ENCODE measurements at regions not wholly inside any gene's neighbourhood (a gene's known extent, or its start where the extent isn't known, plus 50 kb on each side); places are given as distances from the start of the nearest gene placed in this dataset.
"Not testable (repeated sequence)": the region's sequence is repeated elsewhere in the genome, so short reads cannot be mapped to it uniquely, and the experiment has no call there.

DNA sequence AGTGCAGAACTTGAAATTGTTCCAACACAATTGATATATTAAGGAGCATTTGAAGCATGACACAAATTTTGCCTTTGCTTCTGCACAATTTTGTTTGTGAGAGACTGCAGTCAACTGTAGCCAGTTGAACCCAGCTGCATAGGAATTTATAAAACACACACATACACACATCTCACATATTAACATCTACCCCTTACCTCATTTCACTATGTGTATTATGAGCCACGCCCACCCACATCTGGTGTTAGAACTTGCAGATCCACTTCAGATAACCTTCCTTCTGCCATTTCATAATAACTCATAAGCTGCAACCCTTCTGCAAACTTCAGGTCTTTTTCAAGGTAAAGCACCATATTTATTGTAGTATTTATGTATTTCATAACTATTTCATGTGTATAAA, 188.1 kb upstream of the WDFY3 start:
- Mint-ChIP-seq H3K4me1 (no peaks in the 10 kb centered on the region), H3K4me3 (no peak overlapping the region), H3K36me3 (ENCODE audit: low read depth) (no peaks in the 10 kb centered on the region), H3K27me3 (no peaks in the 10 kb centered on the region), H3K9me3 (no peaks in the 10 kb centered on the region), H3K27ac (no peak overlapping the region)
- ATAC-seq (replicated peaks), result no peak

- Mint-ChIP-seq H3K4me1 (no peaks in the 10 kb centered on the region), H3K36me3 (ENCODE audit: low read depth) (no peaks in the 10 kb centered on the region), H3K27ac (no peak overlapping the region), H3K4me3 (no peak overlapping the region), H3K9me3 (peaks cover 8% of the 10 kb centered on the region), H3K27me3 (no peaks in the 10 kb centered on the region)
- ATAC-seq (replicated peaks), result no peak
These were observed 199.3 kb upstream of the WDFY3 start for GRCh38 chr4:85165808-85166207.

GRCh38 chr4:85166318-85166717, 199.8 kb upstream of the WDFY3 start:
- no peak overlapping the region for H3K4me3 Mint-ChIP-seq

DNA sequence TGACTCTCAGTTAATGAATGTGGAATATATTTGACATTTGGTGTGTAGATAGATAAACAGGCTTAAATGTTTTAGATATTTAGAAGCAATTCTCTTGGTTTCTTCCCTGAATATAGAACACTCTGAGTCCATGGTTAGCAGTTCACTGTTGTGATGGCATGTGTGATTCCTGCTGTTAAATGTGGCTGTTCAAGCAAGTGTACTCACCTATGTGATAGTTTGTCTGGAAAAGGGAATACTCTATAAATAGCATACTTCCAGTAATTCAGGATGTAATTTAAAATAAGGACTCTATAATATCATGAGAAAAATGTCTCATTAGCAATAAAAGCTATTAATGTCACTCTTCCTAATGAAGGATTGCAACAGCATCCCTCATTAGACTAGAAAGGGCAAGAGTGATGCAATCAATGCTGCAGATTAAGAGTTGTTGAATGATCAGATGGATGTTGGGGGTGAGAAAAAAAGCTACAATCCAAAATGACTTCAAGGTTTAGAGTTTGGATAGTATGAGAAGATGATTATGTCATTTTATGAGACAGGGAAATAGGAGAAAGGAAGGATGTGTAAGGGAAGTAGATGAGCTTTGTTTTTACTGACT, 201.8 kb upstream of the WDFY3 start:
- H3K9me3 Mint-ChIP-seq, result peaks cover 8% of the 10 kb centered on the region
- H3K27me3 Mint-ChIP-seq, result no peaks in the 10 kb centered on the region
- no peak for ATAC-seq (replicated peaks)
- no peak overlapping the region for H3K27ac Mint-ChIP-seq
- no peak overlapping the region for H3K4me3 Mint-ChIP-seq
- no peaks in the 10 kb centered on the region for H3K36me3 Mint-ChIP-seq (ENCODE audit: low read depth)
- H3K4me1 Mint-ChIP-seq, result no peaks in the 10 kb centered on the region

More at GRCh38 chr4:85166318-85166717, 199.8 kb upstream of the WDFY3 start:
- H3K4me1 Mint-ChIP-seq, result no peaks in the 10 kb centered on the region
- H3K27me3 Mint-ChIP-seq, result no peaks in the 10 kb centered on the region
- ATAC-seq (replicated peaks), result no peak
- H3K9me3 Mint-ChIP-seq, result peaks cover 8% of the 10 kb centered on the region
- H3K27ac Mint-ChIP-seq, result no peak overlapping the region
- H3K36me3 Mint-ChIP-seq (ENCODE audit: low read depth), result no peaks in the 10 kb centered on the region

DNA sequence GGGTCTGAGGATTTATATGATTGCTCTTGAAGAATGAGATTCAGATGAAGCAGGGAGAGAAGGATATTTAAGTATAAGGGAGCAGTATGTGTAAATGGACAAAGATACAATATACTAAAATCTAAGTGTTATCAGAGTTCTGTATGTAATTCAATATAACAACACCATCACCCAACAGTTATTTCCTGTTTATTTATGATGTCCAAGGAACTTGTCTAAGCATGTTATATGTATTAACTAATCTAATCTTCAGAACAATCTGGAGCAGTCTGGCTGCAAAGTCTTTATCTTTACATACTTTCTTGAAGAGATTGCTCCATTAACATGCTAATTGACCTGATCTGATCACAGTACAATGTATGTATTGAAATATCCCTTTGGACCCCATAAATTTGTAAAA, 203.8 kb upstream of the WDFY3 start:
- no peaks in the 10 kb centered on the region for H3K27me3 Mint-ChIP-seq
- no peak for ATAC-seq (replicated peaks)
- peaks cover 6% of the 10 kb centered on the region for H3K9me3 Mint-ChIP-seq
- H3K36me3 Mint-ChIP-seq (ENCODE audit: low read depth), result no peaks in the 10 kb centered on the region
- H3K4me3 Mint-ChIP-seq, result no peak overlapping the region
- H3K4me1 Mint-ChIP-seq, result no peaks in the 10 kb centered on the region
- H3K27ac Mint-ChIP-seq, result no peak overlapping the region

GRCh38 chr4:85175190-85175589, 208.7 kb upstream of the WDFY3 start:
- no peak overlapping the region for H3K4me3 Mint-ChIP-seq
- no peaks in the 10 kb centered on the region for H3K9me3 Mint-ChIP-seq
- no peak overlapping the region for H3K27ac Mint-ChIP-seq
- H3K36me3 Mint-ChIP-seq (ENCODE audit: low read depth), result no peaks in the 10 kb centered on the region
- no peaks in the 10 kb centered on the region for H3K27me3 Mint-ChIP-seq
- no peak for ATAC-seq (replicated peaks)
- H3K4me1 Mint-ChIP-seq, result no peaks in the 10 kb centered on the region

GRCh38 chr4:85177092-85177491, 210.6 kb upstream of the WDFY3 start:
- no peaks in the 10 kb centered on the region for H3K4me1 Mint-ChIP-seq
- no peak overlapping the region for H3K27ac Mint-ChIP-seq
- no peaks in the 10 kb centered on the region for H3K27me3 Mint-ChIP-seq
- ATAC-seq (replicated peaks), result no peak
- no peaks in the 10 kb centered on the region for H3K36me3 Mint-ChIP-seq (ENCODE audit: low read depth)
- H3K4me3 Mint-ChIP-seq, result no peak overlapping the region
- no peaks in the 10 kb centered on the region for H3K9me3 Mint-ChIP-seq

DNA sequence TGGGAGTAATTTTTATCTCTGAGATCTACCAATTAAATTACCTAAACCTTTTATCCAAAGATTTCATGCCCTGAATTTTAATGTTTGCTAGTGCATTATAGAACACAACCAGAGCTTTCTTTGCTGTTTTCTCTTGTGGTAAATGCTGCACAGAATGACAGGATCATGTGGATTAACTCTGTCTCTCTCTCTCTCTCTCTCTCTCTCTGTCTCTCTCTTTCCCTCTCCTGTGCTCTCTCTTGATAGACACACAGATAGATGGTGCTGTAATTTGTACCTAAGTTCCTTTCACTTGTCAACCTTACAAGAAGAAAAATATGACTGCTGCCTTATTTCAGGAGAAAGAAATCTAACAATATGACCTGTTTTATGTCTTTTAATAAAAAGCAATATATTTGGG, 211.2 kb upstream of the WDFY3 start:
- H3K27me3 Mint-ChIP-seq, result no peaks in the 10 kb centered on the region
- no peak overlapping the region for H3K4me3 Mint-ChIP-seq
- H3K9me3 Mint-ChIP-seq, result no peaks in the 10 kb centered on the region
- no peaks in the 10 kb centered on the region for H3K4me1 Mint-ChIP-seq
- H3K36me3 Mint-ChIP-seq (ENCODE audit: low read depth), result no peaks in the 10 kb centered on the region
- H3K27ac Mint-ChIP-seq, result no peak overlapping the region
- ATAC-seq (replicated peaks), result no peak

DNA sequence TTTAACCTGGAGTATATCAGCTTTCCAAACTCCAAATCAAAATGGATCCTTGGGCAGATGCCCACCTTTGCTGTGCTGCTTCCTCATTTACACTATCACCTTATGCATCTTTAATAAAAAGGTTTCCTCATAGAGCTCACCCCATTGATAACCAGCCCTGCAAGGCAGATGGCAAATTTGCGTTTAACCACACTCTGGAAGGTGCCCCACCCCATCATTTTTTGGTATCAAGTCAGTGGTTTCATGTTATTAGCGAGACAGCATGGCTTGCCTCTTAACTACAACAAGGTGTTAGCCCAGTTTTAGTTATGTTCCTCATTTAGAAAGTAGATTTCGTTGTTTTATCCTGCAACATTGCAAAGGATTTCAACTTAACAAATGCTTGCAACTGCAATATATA, 214.0 kb upstream of the WDFY3 start:
- H3K4me3 Mint-ChIP-seq, result no peak overlapping the region
- no peaks in the 10 kb centered on the region for H3K27me3 Mint-ChIP-seq
- H3K36me3 Mint-ChIP-seq (ENCODE audit: low read depth), result no peaks in the 10 kb centered on the region
- H3K9me3 Mint-ChIP-seq, result no peaks in the 10 kb centered on the region
- no peak for ATAC-seq (replicated peaks)
- no peaks in the 10 kb centered on the region for H3K4me1 Mint-ChIP-seq
- H3K27ac Mint-ChIP-seq, result no peak overlapping the region

DNA sequence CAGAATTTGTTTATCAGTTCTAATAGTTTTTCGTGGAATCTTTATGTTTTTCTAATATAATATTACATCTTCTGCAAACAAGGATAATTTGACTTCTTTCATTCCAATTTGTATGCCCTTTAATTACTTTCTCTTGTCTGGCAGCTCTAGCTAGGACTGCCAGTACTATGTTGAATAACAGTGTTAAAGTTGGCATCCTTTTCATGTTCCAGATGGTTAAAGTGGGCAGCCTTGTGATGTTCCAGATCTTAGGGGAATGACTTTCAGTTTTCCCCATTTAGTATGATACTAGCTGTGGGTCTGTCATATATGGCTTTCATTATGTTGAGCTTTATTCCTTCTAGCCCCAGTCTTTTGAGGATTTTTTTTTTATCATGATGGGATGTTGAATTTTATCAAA, 220.6 kb upstream of the WDFY3 start:
- no peak for ATAC-seq (replicated peaks)
- Mint-ChIP-seq H3K27ac (no peak overlapping the region), H3K27me3 (no peaks in the 10 kb centered on the region), H3K4me1 (no peaks in the 10 kb centered on the region), H3K36me3 (ENCODE audit: low read depth) (no peaks in the 10 kb centered on the region), H3K4me3 (no peak overlapping the region), H3K9me3 (peaks cover 8% of the 10 kb centered on the region)

DNA sequence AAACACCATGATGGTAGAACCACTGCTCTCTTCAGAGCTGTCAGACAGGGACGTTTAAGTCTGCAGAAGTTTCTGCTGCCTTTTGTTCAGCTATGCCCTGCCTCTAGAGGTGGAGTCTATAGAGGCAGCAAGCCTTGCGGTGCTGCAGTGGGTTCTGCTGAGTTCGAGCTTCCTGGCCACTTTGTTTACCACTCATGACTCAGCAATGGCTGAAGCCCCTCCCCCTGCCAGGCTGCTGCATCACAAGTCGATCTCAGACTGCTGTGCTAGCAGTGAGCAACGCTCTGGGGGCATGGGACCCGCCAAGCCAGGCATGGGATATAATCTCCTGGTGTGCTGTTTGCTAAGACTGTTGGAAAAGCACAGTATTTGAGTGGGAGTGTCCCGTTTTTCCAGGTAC, 229.5 kb upstream of the WDFY3 start:
- peaks cover 25% of the 10 kb centered on the region for H3K9me3 Mint-ChIP-seq
- H3K4me1 Mint-ChIP-seq; H3K36me3 Mint-ChIP-seq (ENCODE audit: low read depth): not testable (repeated sequence)

GRCh38 chr4:85200106-85200505, 233.6 kb upstream of the WDFY3 start:
- ATAC-seq (replicated peaks), result no peak
- Mint-ChIP-seq H3K27me3 (no peaks in the 10 kb centered on the region), H3K4me1 (no peaks in the 10 kb centered on the region), H3K4me3 (no peak overlapping the region), H3K9me3 (peaks cover 25% of the 10 kb centered on the region), H3K36me3 (ENCODE audit: low read depth) (no peaks in the 10 kb centered on the region), H3K27ac (no peak overlapping the region)

More for the DNA sequence above, 229.5 kb upstream of the WDFY3 start:
- H3K27ac Mint-ChIP-seq; ATAC-seq (replicated peaks); H3K4me3 Mint-ChIP-seq; H3K27me3 Mint-ChIP-seq: not testable (repeated sequence)

GRCh38 chr4:85209161-85209560, 242.7 kb upstream of the WDFY3 start:
- Mint-ChIP-seq H3K9me3 (peaks cover 18% of the 10 kb centered on the region), H3K4me1 (no peaks in the 10 kb centered on the region), H3K4me3 (no peak overlapping the region), H3K36me3 (ENCODE audit: low read depth) (no peaks in the 10 kb centered on the region), H3K27me3 (no peaks in the 10 kb centered on the region), H3K27ac (no peak overlapping the region)
- ATAC-seq (replicated peaks), result no peak

- ATAC-seq (replicated peaks), result no peak
- Mint-ChIP-seq H3K27me3 (no peaks in the 10 kb centered on the region), H3K9me3 (peaks cover 12% of the 10 kb centered on the region), H3K36me3 (ENCODE audit: low read depth) (no peaks in the 10 kb centered on the region), H3K4me3 (no peak overlapping the region), H3K27ac (no peak overlapping the region), H3K4me1 (no peaks in the 10 kb centered on the region)
These were observed 243.9 kb upstream of the WDFY3 start for GRCh38 chr4:85210353-85210752.

DNA sequence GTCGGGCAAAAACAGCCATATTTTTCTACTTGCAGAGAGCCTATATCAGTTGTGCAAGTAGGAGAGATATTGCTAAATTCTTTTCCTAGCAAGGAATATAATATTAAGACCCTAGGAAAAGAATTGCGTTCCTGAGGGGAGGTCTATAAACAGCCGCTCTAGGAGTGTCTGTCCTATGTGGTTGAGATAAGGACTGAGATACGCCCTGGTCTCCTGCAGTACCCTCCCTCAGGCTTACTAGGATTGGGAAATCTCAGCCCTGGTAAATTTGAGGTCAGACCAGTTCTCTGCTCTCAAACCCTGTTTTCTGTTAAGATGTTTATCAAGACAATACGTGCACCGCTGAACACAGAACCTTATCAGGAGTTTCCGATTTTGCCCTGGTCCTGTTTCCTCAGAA, 250.1 kb upstream of the WDFY3 start:
- H3K27ac Mint-ChIP-seq; H3K4me1 Mint-ChIP-seq; H3K27me3 Mint-ChIP-seq; H3K4me3 Mint-ChIP-seq; H3K36me3 Mint-ChIP-seq (ENCODE audit: low read depth); ATAC-seq (replicated peaks): not testable (repeated sequence)
- peaks cover 12% of the 10 kb centered on the region for H3K9me3 Mint-ChIP-seq

DNA sequence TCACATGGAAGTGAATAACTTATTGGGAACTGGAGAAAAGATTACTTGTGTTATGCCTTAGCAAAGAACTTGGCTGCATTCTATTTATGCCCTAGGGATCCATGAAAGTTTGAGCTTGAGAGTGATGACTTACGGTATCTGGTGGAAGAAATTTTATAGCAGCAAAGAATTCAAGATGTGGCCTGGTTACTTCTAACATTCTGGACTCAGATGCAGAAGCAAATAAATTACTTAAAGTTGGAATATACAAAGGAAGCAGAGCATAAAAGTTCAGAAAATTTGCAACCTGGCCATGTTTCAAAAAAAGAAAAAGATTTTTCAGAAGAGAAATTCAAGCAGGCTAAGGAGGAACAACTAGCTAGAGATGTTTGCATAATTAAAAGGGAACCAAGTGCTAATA, 252.3 kb upstream of the WDFY3 start:
- no peaks in the 10 kb centered on the region for H3K27me3 Mint-ChIP-seq
- H3K27ac Mint-ChIP-seq, result no peak overlapping the region
- no peak overlapping the region for H3K4me3 Mint-ChIP-seq
- peaks cover 12% of the 10 kb centered on the region for H3K9me3 Mint-ChIP-seq
- no peaks in the 10 kb centered on the region for H3K36me3 Mint-ChIP-seq (ENCODE audit: low read depth)
- no peak for ATAC-seq (replicated peaks)
- no peaks in the 10 kb centered on the region for H3K4me1 Mint-ChIP-seq
